Uterus (tissue), 2 donors: ENCODE measurements at regions not wholly inside any gene's neighbourhood (a gene's known extent, or its start where the extent isn't known, plus 50 kb on each side); places are given as distances from the start of the nearest gene placed in this dataset.
"Not testable (repeated sequence)": the region's sequence is repeated elsewhere in the genome, so short reads cannot be mapped to it uniquely, and the experiment has no call there.

Source experiments
- POLR2A ChIP-seq, 2 donors: fragments of 450-650 bp; IDR thresholded peaks; one replicate each; pipeline ENCODE4 v1.6.1; 2016; ENCODE audit warnings: antibody characterized with exemption in 2 of 2, mild to moderate bottlenecking in 1 of 2, moderate library complexity in 1 of 2
- TF ChIP-seq, protein P1 (sequence below), 4 experiments: fragments of 200-600 bp in 2 of 4; fragments of 450-650 bp in 2 of 4; sonication (generic) in 2 of 4; IDR thresholded peaks; one replicate each; pipeline ENCODE4 v1.5.1; 2016 to 2019; ENCODE audit warnings: antibody characterized with exemption in 4 of 4, mild to moderate bottlenecking in 2 of 4, moderate library complexity in 1 of 4

DNA sequence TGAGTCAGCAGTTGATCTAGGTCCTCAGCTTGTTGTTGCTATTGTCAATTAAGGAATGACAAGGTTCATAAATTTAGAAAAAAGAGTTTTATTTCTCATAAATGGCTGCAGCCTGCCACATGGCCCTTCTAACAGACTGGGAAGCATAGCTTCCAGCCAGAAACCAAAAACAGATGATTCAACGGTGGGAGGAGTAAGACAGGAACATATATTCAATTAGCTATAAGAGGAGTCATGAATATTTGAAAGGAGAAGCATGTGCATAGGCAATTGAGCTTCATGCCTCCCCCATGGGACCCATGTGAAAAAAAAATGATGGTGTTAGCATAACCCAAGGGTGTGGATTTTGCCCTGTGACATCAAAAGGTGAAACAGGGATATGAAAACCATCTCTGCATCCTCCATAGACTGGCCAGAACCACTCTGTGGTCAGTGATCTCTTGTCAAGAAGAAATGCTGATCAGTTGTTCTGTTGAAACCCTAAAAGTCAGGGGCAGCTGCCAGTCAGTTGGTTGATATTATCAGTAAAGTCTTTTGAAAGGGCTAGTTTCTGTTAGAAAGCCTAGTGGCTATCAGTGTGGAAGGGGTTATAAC is 296.5 kb upstream of the C1QTNF3 start:
- TF ChIP-seq, protein P1, sequence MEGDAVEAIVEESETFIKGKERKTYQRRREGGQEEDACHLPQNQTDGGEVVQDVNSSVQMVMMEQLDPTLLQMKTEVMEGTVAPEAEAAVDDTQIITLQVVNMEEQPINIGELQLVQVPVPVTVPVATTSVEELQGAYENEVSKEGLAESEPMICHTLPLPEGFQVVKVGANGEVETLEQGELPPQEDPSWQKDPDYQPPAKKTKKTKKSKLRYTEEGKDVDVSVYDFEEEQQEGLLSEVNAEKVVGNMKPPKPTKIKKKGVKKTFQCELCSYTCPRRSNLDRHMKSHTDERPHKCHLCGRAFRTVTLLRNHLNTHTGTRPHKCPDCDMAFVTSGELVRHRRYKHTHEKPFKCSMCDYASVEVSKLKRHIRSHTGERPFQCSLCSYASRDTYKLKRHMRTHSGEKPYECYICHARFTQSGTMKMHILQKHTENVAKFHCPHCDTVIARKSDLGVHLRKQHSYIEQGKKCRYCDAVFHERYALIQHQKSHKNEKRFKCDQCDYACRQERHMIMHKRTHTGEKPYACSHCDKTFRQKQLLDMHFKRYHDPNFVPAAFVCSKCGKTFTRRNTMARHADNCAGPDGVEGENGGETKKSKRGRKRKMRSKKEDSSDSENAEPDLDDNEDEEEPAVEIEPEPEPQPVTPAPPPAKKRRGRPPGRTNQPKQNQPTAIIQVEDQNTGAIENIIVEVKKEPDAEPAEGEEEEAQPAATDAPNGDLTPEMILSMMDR (IDR thresholded peaks at IDR 0.05): not testable (repeated sequence)
- TF ChIP-seq POLR2A (IDR thresholded peaks at IDR 0.05): not testable (repeated sequence)
